CD4-positive, alpha-beta T cell treated with Interleukin-2 at 100 ng/mL for 4 hours (primary cell): ENCODE measurements at regions not wholly inside any gene's neighbourhood (a gene's known extent, or its start where the extent isn't known, plus 50 kb on each side); places are given as distances from the start of the nearest gene placed in this dataset.

Experiments
- DNase-seq: peaks from one replicate; pipeline ENCODE4 v3.0.0-alpha.2; 2020; ENCODE audit warnings: low spot score

GRCh38 chr5:175243441-175243840 lies 200.5 kb downstream of the DRD1 start:
- DNase-seq, result no peak

- no peak for DNase-seq
These were observed 201.8 kb downstream of the DRD1 start for GRCh38 chr5:175242207-175242606.

- no peak for DNase-seq
These were observed 205.7 kb downstream of the DRD1 start for GRCh38 chr5:175238326-175238725.

GRCh38 chr5:175236176-175236575 lies 207.8 kb downstream of the DRD1 start:
- no peak for DNase-seq

GRCh38 chr5:175235251-175235960 lies 208.6 kb downstream of the DRD1 start:
- no peak for DNase-seq

GRCh38 chr5:175230299-175230698 lies 213.7 kb downstream of the DRD1 start:
- DNase-seq, result no peak

- DNase-seq, result no peak
These were observed 217.5 kb downstream of the DRD1 start for GRCh38 chr5:175226506-175226905.

- DNase-seq, result no peak
These were observed 220.7 kb downstream of the DRD1 start for GRCh38 chr5:175223291-175223690.

- no peak for DNase-seq
These were observed 221.4 kb downstream of the DRD1 start for GRCh38 chr5:175222621-175223020.

GRCh38 chr5:175220549-175220948 lies 223.4 kb downstream of the DRD1 start:
- no peak for DNase-seq

GRCh38 chr5:175219366-175219765 lies 224.6 kb downstream of the DRD1 start:
- no peak for DNase-seq

GRCh38 chr5:175216991-175217390 lies 227.0 kb downstream of the DRD1 start:
- DNase-seq, result no peak

- no peak for DNase-seq
These were observed 228.1 kb downstream of the DRD1 start for GRCh38 chr5:175215906-175216305.

- no peak for DNase-seq
These were observed 229.8 kb downstream of the DRD1 start for GRCh38 chr5:175214152-175214551.

- no peak for DNase-seq
These were observed 231.8 kb downstream of the DRD1 start for GRCh38 chr5:175211956-175212756.

GRCh38 chr5:175207321-175208040 lies 236.5 kb downstream of the DRD1 start:
- no peak for DNase-seq

- DNase-seq, result no peak
These were observed 237.3 kb downstream of the DRD1 start for GRCh38 chr5:175206669-175207068.

- DNase-seq, result no peak
These were observed 241.4 kb downstream of the DRD1 start for GRCh38 chr5:175202463-175203068.

GRCh38 chr5:175201393-175201792 lies 242.6 kb downstream of the DRD1 start:
- no peak for DNase-seq

- no peak for DNase-seq
These were observed 248.0 kb downstream of the DRD1 start for GRCh38 chr5:175195698-175196656.

GRCh38 chr5:175181331-175181730 lies 262.7 kb downstream of the DRD1 start:
- no peak for DNase-seq
